ENCODE measurements at regions not wholly inside any gene's neighbourhood (a gene's known extent, or its start where the extent isn't known, plus 50 kb on each side); places are given as distances from the start of the nearest gene placed in this dataset.
"Not testable (repeated sequence)": the region's sequence is repeated elsewhere in the genome, so short reads cannot be mapped to it uniquely, and the experiment has no call there.

- H3K4me1 ChIP-seq (ENCODE audit: control insufficient read depth, insufficient read depth, low read length, poor library complexity, severe bottlenecking) = peaks cover 7% of the 10 kb centered on the region
- no peak overlapping the region for H3K4me3 ChIP-seq (ENCODE audit: extremely low read depth, insufficient read depth, low read length, poor library complexity, severe bottlenecking)
- H3K27ac ChIP-seq (ENCODE audit: low read depth, low read length, severe bottlenecking) = no peak overlapping the region
- H3K36me3 ChIP-seq (ENCODE audit: control insufficient read depth, insufficient read depth, low read length) = no peaks in the 10 kb centered on the region
- H3K9me3 ChIP-seq (ENCODE audit: control insufficient read depth, low read length) = peaks cover 5% of the 10 kb centered on the region
- 89 to 94% methylated on average over 6 to 7 of the region's 9 CpGs for WGBS, 2 experiments (ENCODE audit: insufficient coverage in 2 of 2)
Measured at GRCh38 chr21:36265431-36265830, 54.6 kb upstream of the MORC3 start.

GRCh38 chr21:36267828-36268227 lies 52.2 kb upstream of the MORC3 start:
- not testable (repeated sequence) for H3K27ac ChIP-seq (ENCODE audit: low read depth, low read length, severe bottlenecking); H3K36me3 ChIP-seq (ENCODE audit: control insufficient read depth, insufficient read depth, low read length); H3K4me1 ChIP-seq (ENCODE audit: control insufficient read depth, insufficient read depth, low read length, poor library complexity, severe bottlenecking); H3K9me3 ChIP-seq (ENCODE audit: control insufficient read depth, low read length); H3K4me3 ChIP-seq (ENCODE audit: extremely low read depth, insufficient read depth, low read length, poor library complexity, severe bottlenecking)
- WGBS, 2 experiments (ENCODE audit: insufficient coverage in 2 of 2) = 85 to 86% methylated on average over 4 to 5 of the region's 6 CpGs

GRCh38 chr21:36268264-36268663 lies 51.7 kb upstream of the MORC3 start:
- H3K4me3 ChIP-seq (ENCODE audit: extremely low read depth, insufficient read depth, low read length, poor library complexity, severe bottlenecking); H3K36me3 ChIP-seq (ENCODE audit: control insufficient read depth, insufficient read depth, low read length); H3K9me3 ChIP-seq (ENCODE audit: control insufficient read depth, low read length); H3K27ac ChIP-seq (ENCODE audit: low read depth, low read length, severe bottlenecking); H3K4me1 ChIP-seq (ENCODE audit: control insufficient read depth, insufficient read depth, low read length, poor library complexity, severe bottlenecking): not testable (repeated sequence)
- 92% methylated on average over 1 of the region's 4 CpGs; no CpG with 5 or more reads in 1 of the 2 experiments for WGBS, 2 experiments (ENCODE audit: insufficient coverage in 2 of 2)
